Mucosa of gallbladder (tissue), 1 donor: ENCODE measurements at regions not wholly inside any gene's neighbourhood (a gene's known extent, or its start where the extent isn't known, plus 50 kb on each side); places are given as distances from the start of the nearest gene placed in this dataset.
"Not testable (repeated sequence)": the region's sequence is repeated elsewhere in the genome, so short reads cannot be mapped to it uniquely, and the experiment has no call there.

Experiments used
- DNase-seq: peaks from one replicate; pipeline ENCODE4 v3.0.0-alpha.2; 2020; ENCODE audit warnings: low spot score
- donor health status: DM: no; HTN: no; CAD: no.

- DNase-seq, result no peak
These were observed 451.7 kb upstream of the DDI1 start for GRCh38 chr11:103584720-103585119.

- no peak for DNase-seq
These were observed 451.0 kb upstream of the DDI1 start for GRCh38 chr11:103585401-103585800.

- no peak for DNase-seq
These were observed 450.5 kb upstream of the DDI1 start for GRCh38 chr11:103585911-103586310.

GRCh38 chr11:103586756-103587155 lies 449.7 kb upstream of the DDI1 start:
- no peak for DNase-seq

GRCh38 chr11:103587901-103588788 lies 448.3 kb upstream of the DDI1 start:
- no peak for DNase-seq

GRCh38 chr11:103591554-103591953 lies 444.9 kb upstream of the DDI1 start:
- DNase-seq, result no peak

GRCh38 chr11:103594283-103594682 lies 442.2 kb upstream of the DDI1 start:
- DNase-seq, result no peak

GRCh38 chr11:103596315-103596714 lies 440.1 kb upstream of the DDI1 start:
- no peak for DNase-seq

- DNase-seq, result no peak
These were observed 435.1 kb upstream of the DDI1 start for GRCh38 chr11:103601225-103601846.

GRCh38 chr11:103602840-103603239 lies 433.6 kb upstream of the DDI1 start:
- DNase-seq, result no peak

- DNase-seq, result no peak
These were observed 432.1 kb upstream of the DDI1 start for GRCh38 chr11:103604310-103604709.

GRCh38 chr11:103608566-103608965 lies 427.9 kb upstream of the DDI1 start:
- DNase-seq, result no peak

- no peak for DNase-seq
These were observed 427.0 kb upstream of the DDI1 start for GRCh38 chr11:103609117-103610066.

- DNase-seq, result no peak
These were observed 426.0 kb upstream of the DDI1 start for GRCh38 chr11:103610435-103610834.

GRCh38 chr11:103611526-103612260 lies 424.7 kb upstream of the DDI1 start:
- DNase-seq, result peak; percentile 61

GRCh38 chr11:103612451-103612850 lies 424.0 kb upstream of the DDI1 start:
- DNase-seq, result not testable (repeated sequence)

- not testable (repeated sequence) for DNase-seq
These were observed 419.9 kb upstream of the DDI1 start for GRCh38 chr11:103616586-103616985.

- DNase-seq, result no peak
These were observed 417.9 kb upstream of the DDI1 start for GRCh38 chr11:103618528-103618927.

GRCh38 chr11:103619480-103619879 lies 417.0 kb upstream of the DDI1 start:
- DNase-seq, result peak; percentile 19

GRCh38 chr11:103619938-103620337 lies 416.5 kb upstream of the DDI1 start:
- DNase-seq, result no peak

- DNase-seq, result no peak
These were observed 414.1 kb upstream of the DDI1 start for GRCh38 chr11:103622296-103622695.
